GM23338 (cell line): ENCODE measurements at regions not wholly inside any gene's neighbourhood (a gene's known extent, or its start where the extent isn't known, plus 50 kb on each side); places are given as distances from the start of the nearest gene placed in this dataset.
A peak's percentile ranks its signal among the peaks of the same experiment; 100 is the strongest.

Experiments
- ATAC-seq: fragments of 200-7000 bp; cut with Tn5 transposase; 3 replicates; pipeline ENCODE4 v1.9.1; 2020
- DNase-seq: peaks from one replicate; pipeline ENCODE4 v3.0.0-alpha.2; 2015; ENCODE audit warnings: low spot score
- H2AFZ ChIP-seq: fragments of 200-600 bp; sonication (generic); 2 replicates; pipeline ENCODE4 v1.8.0; 2016; ENCODE audit warnings: antibody characterized with exemption, mild to moderate bottlenecking, moderate library complexity
- H3F3A ChIP-seq: fragments of 200-600 bp; sonication (generic); replicated peaks from 2 replicates; pipeline ENCODE4 v1.8.0; 2017; ENCODE audit warnings: antibody characterized with exemption, mixed run types, low read depth
- H3K27ac ChIP-seq: fragments of 200-600 bp; sonication (generic); 2 replicates; pipeline ENCODE4 v1.6.1; 2016; ENCODE audit warnings: low read depth
- H3K27me3 ChIP-seq: fragments of 200-600 bp; sonication (generic); 2 replicates; pipeline ENCODE4 v1.8.0; 2016; ENCODE audit warnings: mild to moderate bottlenecking, mixed run types, moderate library complexity; ENCODE audit not compliant: insufficient read depth
- H3K36me3 ChIP-seq: fragments of 200-600 bp; sonication (generic); 2 replicates; pipeline ENCODE4 v1.8.0; 2016; ENCODE audit warnings: mild to moderate bottlenecking; ENCODE audit not compliant: insufficient read depth
- H3K4me1 ChIP-seq: fragments of 200-600 bp; sonication (generic); 2 replicates; pipeline ENCODE4 v1.8.0; 2016; ENCODE audit warnings: mild to moderate bottlenecking, moderate library complexity; ENCODE audit not compliant: insufficient read depth
- H3K4me2 ChIP-seq: fragments of 200-600 bp; sonication (generic); 2 replicates; pipeline ENCODE4 v1.7.1; 2017; ENCODE audit warnings: mixed run types
- H3K4me3 ChIP-seq: fragments of 200-600 bp; sonication (generic); 2 replicates; pipeline ENCODE4 v1.6.1; 2016; ENCODE audit warnings: mixed run types
- H3K79me2 ChIP-seq: fragments of 200-600 bp; sonication (generic); replicated peaks from 2 replicates; pipeline ENCODE4 v1.8.0; 2017; ENCODE audit warnings: mild to moderate bottlenecking; ENCODE audit not compliant: insufficient read depth
- H3K9me2 ChIP-seq: fragments of 200-600 bp; sonication (generic); 2 replicates; pipeline ENCODE4 v1.8.0; 2017; ENCODE audit not compliant: insufficient read depth
- H4K20me1 ChIP-seq: fragments of 200-600 bp; sonication (generic); replicated peaks from 2 replicates; pipeline ENCODE4 v1.8.0; 2017; ENCODE audit warnings: mild to moderate bottlenecking; ENCODE audit not compliant: insufficient read depth
- H3K27ac Mint-ChIP-seq: 2 replicates; pipeline ENCODE4 v1.8.0; 2020; ENCODE audit warnings: inconsistent platforms, mild to moderate bottlenecking, moderate library complexity, mixed read lengths
- H3K27me3 Mint-ChIP-seq: 3 replicates; pipeline ENCODE4 v1.8.0; 2022; ENCODE audit warnings: low read depth, mild to moderate bottlenecking, moderate library complexity, mixed read lengths, inconsistent platforms; ENCODE audit not compliant: insufficient read depth, poor library complexity
- H3K36me3 Mint-ChIP-seq: 3 replicates; pipeline ENCODE4 v1.8.0; 2021; ENCODE audit warnings: low read depth, mild to moderate bottlenecking, inconsistent platforms, moderate library complexity, mixed read lengths
- H3K4me1 Mint-ChIP-seq: 3 replicates; pipeline ENCODE4 v1.8.0; 2020; ENCODE audit warnings: mild to moderate bottlenecking, inconsistent platforms, mixed read lengths
- H3K4me3 Mint-ChIP-seq: 3 replicates; pipeline ENCODE4 v1.8.0; 2021; ENCODE audit warnings: moderate library complexity, mild to moderate bottlenecking, inconsistent platforms, mixed read lengths
- H3K9me3 Mint-ChIP-seq: 3 replicates; pipeline ENCODE4 v1.8.0; 2020; ENCODE audit warnings: moderate library complexity, mild to moderate bottlenecking, inconsistent platforms, mixed read lengths
- CREB1 ChIP-seq: fragments of 250-450 bp; sonication (Bioruptor Pico); IDR thresholded peaks from 2 replicates; pipeline ENCODE4 v1.5.0; 2020; ENCODE audit warnings: low read depth, mild to moderate bottlenecking, moderate library complexity
- CTCF ChIP-seq, 2 experiments: fragments of 200-600 bp in 1 of 2; sonication (generic) in 1 of 2; conservative IDR thresholded peaks; 2 replicates each; pipeline versions ENCODE4 v1.5.1 to v1.6.1; 2016 to 2017; ENCODE audit warnings: antibody characterized with exemption in 2 of 2, low read depth in 2 of 2, mild to moderate bottlenecking in 2 of 2, moderate library complexity in 1 of 2
- ETS1 ChIP-seq: IDR thresholded peaks from 2 replicates; pipeline ENCODE4 v1.6.1; 2016; ENCODE audit warnings: antibody characterized with exemption
- EZH2 ChIP-seq: fragments of 200-600 bp; sonication (generic); IDR thresholded peaks from one replicate; pipeline ENCODE4 v1.8.0; 2017; ENCODE audit warnings: antibody characterized with exemption, mild to moderate bottlenecking, low read depth; ENCODE audit not compliant: unreplicated experiment
- EZH2phosphoT487 ChIP-seq: fragments of 200-600 bp; sonication (generic); IDR thresholded peaks from one replicate; pipeline ENCODE4 v1.8.1; 2018; ENCODE audit warnings: antibody characterized with exemption; ENCODE audit not compliant: unreplicated experiment
- JUNB ChIP-seq: IDR thresholded peaks from one replicate; pipeline ENCODE4 v1.6.1; 2016; ENCODE audit warnings: antibody characterized with exemption; ENCODE audit not compliant: unreplicated experiment
- NANOG ChIP-seq: IDR thresholded peaks from 2 replicates; pipeline ENCODE4 v1.6.1; 2016; ENCODE audit warnings: antibody characterized with exemption, borderline replicate concordance
- POLR2AphosphoS5 ChIP-seq: IDR thresholded peaks from 2 replicates; pipeline ENCODE4 v1.6.1; 2016; ENCODE audit warnings: antibody characterized with exemption, low read depth
- REST ChIP-seq: IDR thresholded peaks from one replicate; pipeline ENCODE4 v1.6.1; 2018; ENCODE audit warnings: antibody characterized with exemption; ENCODE audit not compliant: unreplicated experiment
- STAT1 ChIP-seq: IDR thresholded peaks from one replicate; pipeline ENCODE4 v1.6.1; 2016; ENCODE audit warnings: antibody characterized with exemption; ENCODE audit not compliant: unreplicated experiment
- ZNF114 ChIP-seq: fragments of 250-450 bp; sonication (Bioruptor Pico); IDR thresholded peaks from 2 replicates; pipeline ENCODE4 v1.5.0; 2020; ENCODE audit warnings: mild to moderate bottlenecking, moderate library complexity
- ZNF331 ChIP-seq: fragments of 250-450 bp; sonication (Bioruptor Pico); IDR thresholded peaks from 2 replicates; pipeline ENCODE4 v1.5.0; 2020; ENCODE audit warnings: low read depth, mild to moderate bottlenecking, moderate library complexity
- ZNF462 ChIP-seq: fragments of 250-450 bp; sonication (Bioruptor Pico); IDR thresholded peaks from 2 replicates; pipeline ENCODE4 v1.5.0; 2020; ENCODE audit warnings: mild to moderate bottlenecking, moderate library complexity

GRCh38 chr4:187883836-187884475 is 111.6 kb upstream of the ZFP42 start:
- TF ChIP-seq STAT1 (no peak), JUNB (no peak), ETS1 (no peak), EZH2phosphoT487 (no peak), ZNF462 (CRISPR knock-in tag) (no peak), CREB1 (CRISPR knock-in tag) (no peak), REST (no peak), EZH2 (no peak), ZNF331 (CRISPR knock-in tag) (no peak), ZNF114 (CRISPR knock-in tag) (no peak), NANOG (no peak), CTCF (conservative IDR thresholded peaks at IDR 0.05; ENCODE audit: low read depth in 2 of 2) (no peak; a peak in 1 of 4 replicates), POLR2AphosphoS5 (no peak)
- Histone ChIP-seq H3F3A (no peaks in the 10 kb centered on the region), H4K20me1 (no peaks in the 10 kb centered on the region), H3K79me2 (no peaks in the 10 kb centered on the region), H3K27me3 (no peaks in the 10 kb centered on the region), H3K4me3 (no peak overlapping the region), H3K36me3 (no peaks in the 10 kb centered on the region), H3K4me2 (no peak overlapping the region), H3K27ac (no peak overlapping the region), H2AFZ (no peak overlapping the region), H3K4me1 (peaks cover 19% of the 10 kb centered on the region), H3K9me2 (no peaks in the 10 kb centered on the region)
- 0 out of 2 replicates have a peak overlapping the region, but pooled peaks have one; percentile 12 for H3K27ac Mint-ChIP-seq
- no peaks in the 10 kb centered on the region for H3K36me3 Mint-ChIP-seq
- ATAC-seq (peak; percentile 68; the same call in 1 of the 3 replicates), DNase-seq (peak; percentile 32)
- H3K27me3 Mint-ChIP-seq, result peaks cover 2% of the 10 kb centered on the region
- H3K4me3 Mint-ChIP-seq, result no peak overlapping the region
- H3K9me3 Mint-ChIP-seq, result no peaks in the 10 kb centered on the region
- peaks cover 18% of the 10 kb centered on the region for H3K4me1 Mint-ChIP-seq
